Activated CD4-positive, alpha-beta T cell treated with anti-CD3 and anti-CD28 coated beads, Interleukin-2, amount 50 U/mL, for 4 hours (primary cell): ENCODE measurements at regions not wholly inside any gene's neighbourhood (a gene's known extent, or its start where the extent isn't known, plus 50 kb on each side); places are given as distances from the start of the nearest gene placed in this dataset.

Experiments
- DNase-seq, 2 experiments: peaks; one replicate each; pipeline ENCODE4 v3.0.0-alpha.2; 2020

- DNase-seq = no peak
Observed at GRCh38 chr6:134472661-134473060, 154.7 kb upstream of the SGK1 start.

- DNase-seq = no peak
Observed at GRCh38 chr6:134472046-134472445, 154.1 kb upstream of the SGK1 start.

- no peak for DNase-seq
Observed at GRCh38 chr6:134470457-134470975, 152.6 kb upstream of the SGK1 start.

GRCh38 chr6:134469702-134470456 is 152.0 kb upstream of the SGK1 start:
- no peak for DNase-seq

GRCh38 chr6:134468633-134469032 is 150.7 kb upstream of the SGK1 start:
- no peak for DNase-seq

DNA sequence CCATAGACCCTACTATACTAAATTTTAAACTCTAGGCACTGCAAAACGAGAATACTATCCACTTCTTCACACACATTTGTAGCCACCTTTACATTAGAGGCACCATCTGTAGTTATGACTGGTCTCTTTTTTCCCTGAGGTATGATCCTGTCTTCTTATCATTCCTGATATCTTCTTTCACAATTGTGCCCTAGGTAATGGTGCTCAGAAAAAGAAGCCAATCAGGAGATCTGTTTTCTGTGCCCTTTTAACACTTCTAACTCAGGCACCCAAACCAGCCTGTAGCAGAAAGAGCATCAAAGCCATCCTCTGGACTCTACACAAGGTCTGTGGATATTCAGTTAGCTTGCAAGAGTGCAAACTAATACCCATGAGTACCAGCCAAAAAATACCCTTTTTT is 149.7 kb upstream of the SGK1 start:
- DNase-seq = no peak

DNA sequence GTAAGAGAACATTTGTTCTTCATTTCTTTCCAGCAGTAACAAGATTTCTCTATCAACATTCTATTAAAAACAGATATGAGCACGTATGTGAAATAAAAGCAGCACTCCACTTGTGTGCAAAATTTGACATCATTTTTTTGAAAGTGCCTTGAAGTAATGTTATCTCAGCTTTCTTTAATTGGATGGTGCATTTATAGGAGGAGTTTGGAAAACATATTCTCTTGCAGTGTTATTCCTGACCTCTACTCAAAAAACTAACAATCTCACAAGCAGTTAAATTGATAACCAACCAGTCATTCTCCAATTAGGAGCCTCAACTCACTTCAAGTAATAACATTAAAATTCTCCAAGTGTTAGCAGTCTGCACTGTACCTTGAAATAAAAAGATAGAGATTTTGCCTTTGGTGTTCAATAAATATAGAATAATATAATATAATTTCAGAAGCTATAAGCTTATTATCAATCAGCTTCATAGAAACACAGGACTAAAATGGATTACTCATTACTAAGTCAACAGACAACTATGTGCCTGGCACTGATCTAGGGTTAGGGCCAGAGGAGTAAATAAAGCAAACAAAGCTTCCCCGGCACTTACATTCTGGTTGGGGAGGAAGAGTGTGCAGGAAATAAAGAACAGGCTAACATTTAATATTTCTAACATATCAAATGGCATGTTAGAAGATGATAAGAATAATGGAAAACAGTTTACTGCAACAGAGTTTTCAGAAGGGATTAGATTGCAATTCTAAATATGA is 149.0 kb upstream of the SGK1 start:
- DNase-seq = no peak

GRCh38 chr6:134464690-134465411 is 146.9 kb upstream of the SGK1 start:
- no peak for DNase-seq

- DNase-seq = no peak
Observed at GRCh38 chr6:134458857-134459657, 141.1 kb upstream of the SGK1 start.

- DNase-seq = no peak
Observed at GRCh38 chr6:134457941-134458340, 140.0 kb upstream of the SGK1 start.

- no peak for DNase-seq
Observed at GRCh38 chr6:134456226-134456625, 138.3 kb upstream of the SGK1 start.

DNA sequence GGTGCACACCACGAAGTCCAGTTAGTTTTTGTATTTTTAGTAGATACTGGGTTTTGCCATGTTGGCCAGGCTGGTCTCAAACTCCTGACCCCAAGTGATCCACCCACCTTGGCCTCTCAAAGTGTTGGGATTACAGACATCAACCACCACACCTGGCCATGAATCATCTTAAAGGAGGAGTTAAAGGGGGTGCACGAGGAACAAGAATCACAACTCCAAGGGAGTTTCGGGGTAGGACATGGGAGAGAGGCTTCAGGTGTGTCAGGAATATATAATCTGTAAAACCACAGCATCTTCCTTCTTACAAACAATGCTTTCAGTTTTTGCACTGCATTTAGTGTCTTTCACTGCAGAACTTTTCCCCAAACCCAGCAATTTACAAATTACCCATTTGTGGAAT is 137.4 kb upstream of the SGK1 start:
- no peak for DNase-seq

DNA sequence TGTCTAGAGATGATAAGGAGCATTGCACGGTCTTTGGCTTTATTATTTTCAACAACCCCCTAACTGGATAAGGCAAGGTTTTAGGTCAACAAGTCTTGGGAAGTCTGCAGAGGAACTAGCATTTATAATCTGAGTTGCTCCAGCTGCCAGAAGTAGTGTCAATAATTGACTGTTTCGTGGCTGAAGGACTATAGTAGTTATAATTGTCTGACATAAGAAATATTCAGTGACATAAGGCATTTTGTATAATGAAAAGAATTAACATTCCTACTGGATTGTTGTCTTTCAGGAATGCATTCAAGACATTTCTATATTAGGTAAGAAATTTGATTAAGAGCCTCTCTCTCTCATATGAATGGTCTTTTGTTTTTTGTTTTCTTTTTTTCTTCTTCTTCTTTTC is 136.9 kb upstream of the SGK1 start:
- DNase-seq = no peak

GRCh38 chr6:134453792-134454510 is 136.0 kb upstream of the SGK1 start:
- DNase-seq = no peak

DNA sequence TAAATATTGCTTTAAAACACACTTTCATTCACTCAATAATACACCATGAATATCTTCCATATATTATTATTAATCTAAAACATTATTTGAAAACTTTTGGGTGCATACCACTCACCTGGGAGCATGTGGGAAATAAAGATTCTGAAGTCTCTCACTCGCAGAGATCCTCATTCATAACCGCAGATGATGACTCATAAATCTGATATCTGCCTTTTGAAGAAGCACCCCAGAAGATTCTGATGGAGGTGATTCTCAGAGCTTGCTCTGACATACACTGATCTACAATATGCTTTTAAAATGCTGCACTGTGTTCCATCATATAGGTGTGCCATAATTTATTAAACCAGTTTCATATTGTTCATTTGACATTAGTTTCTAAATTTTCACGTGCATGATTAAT is 135.0 kb upstream of the SGK1 start:
- DNase-seq = no peak

DNA sequence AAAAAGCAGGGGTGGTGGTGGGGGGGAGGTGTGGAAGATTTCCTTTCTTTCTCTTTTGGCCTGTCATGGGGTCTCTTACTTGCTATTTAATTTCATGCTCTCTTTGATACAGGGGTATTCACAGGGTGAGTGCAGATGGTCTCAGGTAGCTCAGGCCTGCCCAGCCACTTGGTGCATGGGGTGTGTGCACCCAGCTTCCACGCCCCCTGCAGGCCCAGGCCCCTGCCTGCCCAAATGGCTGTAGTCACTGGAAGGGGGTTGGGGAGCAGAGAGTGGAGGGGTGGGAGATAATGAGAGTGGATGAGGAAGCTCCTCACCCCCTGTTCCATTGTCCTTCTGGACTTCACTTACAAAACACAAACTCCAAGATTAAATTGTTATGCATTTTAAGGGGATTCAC is 133.6 kb upstream of the SGK1 start:
- DNase-seq = no peak

DNA sequence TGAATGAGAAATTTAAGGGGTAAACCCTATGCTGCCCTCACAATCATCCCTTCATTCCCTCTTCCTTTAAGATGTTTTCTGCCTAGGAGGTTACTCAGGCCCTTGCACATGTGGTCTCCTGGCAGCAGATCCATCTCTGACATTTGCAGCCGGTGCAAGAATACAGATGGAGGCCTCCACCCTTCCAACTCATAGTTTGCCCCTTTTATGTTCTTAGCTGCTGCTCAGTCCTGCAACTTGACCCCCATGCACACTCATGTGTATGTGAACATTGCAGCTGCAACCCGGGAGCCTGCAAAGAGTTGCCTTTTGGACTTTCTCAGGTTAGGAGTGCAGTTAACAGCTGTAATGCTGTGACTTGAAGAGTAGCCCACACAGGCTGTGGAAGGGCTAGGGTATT is 131.9 kb upstream of the SGK1 start:
- no peak for DNase-seq

DNA sequence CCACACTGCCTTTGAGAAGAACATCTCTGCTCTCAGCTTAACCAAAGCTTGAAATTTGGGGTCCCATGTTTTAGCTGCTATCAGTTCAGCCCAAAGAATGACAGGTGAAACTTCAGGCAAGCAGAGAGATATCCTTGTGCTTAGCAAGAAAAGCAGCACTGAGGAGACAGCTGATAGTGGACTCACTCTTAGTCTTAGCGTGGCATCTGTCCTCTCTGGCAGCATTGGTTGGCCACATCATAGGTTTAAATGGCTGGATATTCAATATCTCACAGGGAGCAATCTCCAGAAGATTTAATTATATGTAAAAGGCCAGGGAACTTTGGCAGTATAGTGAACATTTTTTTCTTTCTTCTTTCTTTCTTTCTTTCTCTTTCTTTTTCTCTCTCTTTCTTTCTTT is 131.1 kb upstream of the SGK1 start:
- no peak for DNase-seq

DNA sequence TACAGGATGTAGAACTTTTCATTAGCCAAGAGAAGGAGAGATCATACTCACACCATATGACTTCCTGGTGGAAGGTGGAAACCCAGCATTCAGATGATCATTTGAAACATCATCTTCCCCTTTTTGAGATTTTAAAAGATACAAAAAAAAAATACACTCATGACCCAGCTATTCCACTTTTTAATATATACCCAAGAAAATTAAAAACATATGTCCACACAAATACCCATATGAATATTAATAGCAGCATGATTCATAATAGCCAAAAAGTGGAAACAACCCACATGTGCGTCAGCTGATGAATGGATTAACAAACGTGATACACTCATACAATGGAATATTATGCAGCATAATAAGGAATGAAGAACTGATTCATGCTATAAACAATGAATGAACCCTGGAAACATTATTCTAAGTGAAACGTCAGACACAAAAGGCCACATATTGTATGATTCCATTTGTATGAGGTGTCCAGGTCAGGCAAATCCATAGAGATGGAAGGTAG is 130.0 kb upstream of the SGK1 start:
- DNase-seq = no peak

DNA sequence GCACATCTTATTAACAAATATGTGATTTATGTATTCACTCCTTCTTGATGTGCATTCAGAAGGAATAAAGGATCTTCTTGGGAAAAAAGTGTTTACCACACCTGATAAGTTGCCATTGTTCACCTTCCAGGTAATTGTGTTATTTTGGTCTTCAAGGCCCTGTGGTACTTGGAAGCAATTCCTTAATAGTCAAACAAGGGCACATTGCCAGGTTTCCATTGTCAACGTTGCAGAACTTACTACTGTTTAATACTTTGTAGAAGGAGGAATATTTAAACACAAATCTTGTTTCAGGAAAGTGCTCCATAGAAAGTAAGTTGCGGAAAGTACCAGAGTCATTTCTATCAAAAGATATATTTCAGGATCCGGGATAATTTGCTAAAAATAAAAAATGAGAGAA is 129.5 kb upstream of the SGK1 start:
- DNase-seq = no peak

DNA sequence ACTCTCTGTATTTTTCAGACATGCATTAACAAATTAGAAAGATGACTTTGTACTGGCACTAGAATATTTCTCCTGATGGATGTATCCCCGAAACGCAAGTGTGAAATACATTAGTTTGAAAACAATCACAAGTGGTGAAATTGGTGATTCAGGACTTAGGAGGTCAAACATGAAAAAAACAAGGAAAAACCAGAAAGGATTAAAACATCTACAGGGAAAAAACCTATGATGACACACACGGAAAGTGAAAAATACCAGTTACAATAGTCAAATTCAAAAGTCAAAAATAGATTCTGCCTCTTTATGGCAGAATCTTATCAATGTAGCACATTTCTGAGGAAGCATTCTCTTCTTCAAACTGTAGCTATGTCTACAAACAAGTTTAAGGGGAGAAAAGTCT is 129.0 kb upstream of the SGK1 start:
- no peak for DNase-seq
